K562 (cell line): ENCODE measurements at regions not wholly inside any gene's neighbourhood (a gene's known extent, or its start where the extent isn't known, plus 50 kb on each side); places are given as distances from the start of the nearest gene placed in this dataset.

ENCODE experiments used
- COPS2 ChIP-seq: fragments of 450-650 bp; conservative IDR thresholded peaks from 2 replicates; pipeline ENCODE4 v1.6.1; 2016; ENCODE audit warnings: mild to moderate bottlenecking, moderate library complexity
- GATAD2A ChIP-seq: fragments of 450-650 bp; IDR thresholded peaks from 2 replicates; pipeline ENCODE4 v1.6.1; 2017
- HDAC6 ChIP-seq: IDR thresholded peaks from 2 replicates; pipeline ENCODE4 v1.6.1; 2012; ENCODE audit warnings: low read depth, mild to moderate bottlenecking, control low read depth, inconsistent platforms, low read length, moderate library complexity
- NKRF ChIP-seq: fragments of 450-650 bp; IDR thresholded peaks from 2 replicates; pipeline ENCODE4 v1.6.1; 2016; ENCODE audit warnings: borderline replicate concordance
- SOX6 ChIP-seq: fragments of 450-650 bp; IDR thresholded peaks from 2 replicates; pipeline ENCODE4 v1.6.1; 2014; ENCODE audit warnings: mild to moderate bottlenecking
- TEAD1 ChIP-seq, 2 experiments: fragments of 450-650 bp in 1 of 2; sonication (generic) in 1 of 2; formaldehyde crosslinking; IDR thresholded peaks; 2 replicates each; pipeline versions ENCODE4 v1.4.0 to v1.8.0; 2020 to 2022; ENCODE audit warnings: mild to moderate bottlenecking in 2 of 2, missing genetic modification reagents in 1 of 2
- TEAD2 ChIP-seq: fragments of 450-650 bp; IDR thresholded peaks from 2 replicates; pipeline ENCODE4 v1.6.1; 2016; ENCODE audit warnings: missing genetic modification characterization, control low read depth, missing compliant biosample characterization
- TFAP4 ChIP-seq: sonication (generic); formaldehyde crosslinking; IDR thresholded peaks from 2 replicates; pipeline ENCODE4 v1.8.0; 2022; ENCODE audit warnings: missing genetic modification reagents, mild to moderate bottlenecking, moderate library complexity, borderline replicate concordance
- TGIF2 ChIP-seq: sonication (generic); formaldehyde crosslinking; IDR thresholded peaks from 2 replicates; pipeline ENCODE4 v1.8.1; 2022; ENCODE audit warnings: mild to moderate bottlenecking, missing genetic modification reagents, moderate library complexity
- TF ChIP-seq, protein P1 (sequence below): IDR thresholded peaks from 2 replicates; pipeline ENCODE4 v1.6.1; 2011; ENCODE audit warnings: borderline replicate concordance, low read depth, mild to moderate bottlenecking, moderate library complexity, low read length; ENCODE audit not compliant: insufficient read depth, poor library complexity, severe bottlenecking
- TF ChIP-seq, protein P2 (sequence below): fragments of 250-450 bp; sonication (Bioruptor Pico); IDR thresholded peaks from 2 replicates; pipeline ENCODE4 v1.5.0; 2020; ENCODE audit warnings: mild to moderate bottlenecking, borderline replicate concordance

GRCh38 chr13:84847107-84847506 is 952.1 kb downstream of the SLITRK6 start (continued):
- TF ChIP-seq TGIF2 (CRISPR knock-in tag): no peak
- no peak for TF ChIP-seq SOX6
- TF ChIP-seq TFAP4 (CRISPR knock-in tag): no peak
- TF ChIP-seq HDAC6: no peak
- no peak for TF ChIP-seq TEAD2 (tag)
- TF ChIP-seq NKRF: no peak
- TF ChIP-seq, protein P1, sequence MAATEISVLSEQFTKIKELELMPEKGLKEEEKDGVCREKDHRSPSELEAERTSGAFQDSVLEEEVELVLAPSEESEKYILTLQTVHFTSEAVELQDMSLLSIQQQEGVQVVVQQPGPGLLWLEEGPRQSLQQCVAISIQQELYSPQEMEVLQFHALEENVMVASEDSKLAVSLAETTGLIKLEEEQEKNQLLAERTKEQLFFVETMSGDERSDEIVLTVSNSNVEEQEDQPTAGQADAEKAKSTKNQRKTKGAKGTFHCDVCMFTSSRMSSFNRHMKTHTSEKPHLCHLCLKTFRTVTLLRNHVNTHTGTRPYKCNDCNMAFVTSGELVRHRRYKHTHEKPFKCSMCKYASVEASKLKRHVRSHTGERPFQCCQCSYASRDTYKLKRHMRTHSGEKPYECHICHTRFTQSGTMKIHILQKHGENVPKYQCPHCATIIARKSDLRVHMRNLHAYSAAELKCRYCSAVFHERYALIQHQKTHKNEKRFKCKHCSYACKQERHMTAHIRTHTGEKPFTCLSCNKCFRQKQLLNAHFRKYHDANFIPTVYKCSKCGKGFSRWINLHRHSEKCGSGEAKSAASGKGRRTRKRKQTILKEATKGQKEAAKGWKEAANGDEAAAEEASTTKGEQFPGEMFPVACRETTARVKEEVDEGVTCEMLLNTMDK: no peak
- no peak for TF ChIP-seq COPS2
- no peak for TF ChIP-seq TEAD1 (CRISPR knock-in tag; IDR thresholded peaks at IDR 0.05)
- no peak for TF ChIP-seq GATAD2A
- TF ChIP-seq, protein P2, sequence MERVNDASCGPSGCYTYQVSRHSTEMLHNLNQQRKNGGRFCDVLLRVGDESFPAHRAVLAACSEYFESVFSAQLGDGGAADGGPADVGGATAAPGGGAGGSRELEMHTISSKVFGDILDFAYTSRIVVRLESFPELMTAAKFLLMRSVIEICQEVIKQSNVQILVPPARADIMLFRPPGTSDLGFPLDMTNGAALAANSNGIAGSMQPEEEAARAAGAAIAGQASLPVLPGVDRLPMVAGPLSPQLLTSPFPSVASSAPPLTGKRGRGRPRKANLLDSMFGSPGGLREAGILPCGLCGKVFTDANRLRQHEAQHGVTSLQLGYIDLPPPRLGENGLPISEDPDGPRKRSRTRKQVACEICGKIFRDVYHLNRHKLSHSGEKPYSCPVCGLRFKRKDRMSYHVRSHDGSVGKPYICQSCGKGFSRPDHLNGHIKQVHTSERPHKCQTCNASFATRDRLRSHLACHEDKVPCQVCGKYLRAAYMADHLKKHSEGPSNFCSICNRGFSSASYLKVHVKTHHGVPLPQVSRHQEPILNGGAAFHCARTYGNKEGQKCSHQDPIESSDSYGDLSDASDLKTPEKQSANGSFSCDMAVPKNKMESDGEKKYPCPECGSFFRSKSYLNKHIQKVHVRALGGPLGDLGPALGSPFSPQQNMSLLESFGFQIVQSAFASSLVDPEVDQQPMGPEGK (CRISPR knock-in tag): no peak
